ENCODE measurements at regions not wholly inside any gene's neighbourhood (a gene's known extent, or its start where the extent isn't known, plus 50 kb on each side); places are given as distances from the start of the nearest gene placed in this dataset.

- TF ChIP-seq EZH2phosphoT487 (IDR thresholded peaks at IDR 0.05; ENCODE audit: borderline replicate concordance) = no peak
- TF ChIP-seq CTCF (conservative IDR thresholded peaks at IDR 0.05; ENCODE audit: low read length) = no peak
Measured at GRCh38 chr6:84358581-84358980, 131.1 kb upstream of the CEP162 start.
